GM12874 (cell line): ENCODE measurements at regions not wholly inside any gene's neighbourhood (a gene's known extent, or its start where the extent isn't known, plus 50 kb on each side); places are given as distances from the start of the nearest gene placed in this dataset.

Experiments
- TF ChIP-seq, protein P1 (sequence below): IDR thresholded peaks from 2 replicates; pipeline ENCODE4 v1.5.1; 2011; ENCODE audit warnings: low read depth, mild to moderate bottlenecking, control low read depth, low read length, moderate library complexity; ENCODE audit not compliant: insufficient read depth

DNA sequence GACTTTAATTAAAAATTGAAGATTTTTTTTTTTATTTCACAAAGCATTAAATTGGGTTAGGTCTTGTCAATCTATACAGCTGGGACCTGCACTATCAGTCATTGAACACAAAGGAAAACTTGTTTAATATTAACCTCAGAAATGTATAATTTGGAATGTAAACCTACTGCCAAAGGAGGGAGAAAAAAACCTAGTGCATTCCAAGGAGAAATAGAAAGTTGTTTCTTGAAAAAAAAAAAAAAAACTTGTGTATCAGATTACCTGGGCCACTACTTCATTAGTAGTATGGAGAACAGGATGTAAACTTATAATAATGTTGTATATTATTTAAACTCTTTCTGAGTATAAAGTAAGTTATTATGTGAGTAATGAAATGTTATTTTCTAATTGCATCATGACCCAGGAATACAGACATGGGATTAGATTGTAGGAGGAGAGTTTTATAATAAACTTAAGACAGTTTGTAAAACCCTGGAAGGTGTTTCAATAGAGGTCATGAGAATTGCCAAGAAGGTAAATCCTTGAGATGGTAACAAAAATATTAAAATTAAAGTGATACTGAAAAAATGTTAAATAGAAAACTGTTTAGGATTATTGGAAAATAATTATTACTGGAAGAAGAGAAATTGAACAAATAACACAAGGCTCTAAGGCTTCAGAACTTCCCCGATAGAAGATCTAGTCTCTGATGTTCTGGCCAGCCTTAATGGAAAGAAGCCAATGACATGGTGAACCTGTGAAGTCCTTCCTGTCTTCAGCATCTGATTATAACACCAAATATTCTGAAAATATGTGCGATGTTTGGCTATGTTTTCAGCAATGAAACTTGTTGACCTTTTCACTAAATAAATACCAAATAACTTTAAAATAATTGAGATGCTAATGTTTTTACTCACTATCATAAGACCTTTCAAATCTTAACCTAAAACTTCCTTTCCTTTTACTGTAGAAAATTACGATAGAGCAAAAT, 412.8 kb upstream of the LYPLAL1 start:
- TF ChIP-seq, protein P1, sequence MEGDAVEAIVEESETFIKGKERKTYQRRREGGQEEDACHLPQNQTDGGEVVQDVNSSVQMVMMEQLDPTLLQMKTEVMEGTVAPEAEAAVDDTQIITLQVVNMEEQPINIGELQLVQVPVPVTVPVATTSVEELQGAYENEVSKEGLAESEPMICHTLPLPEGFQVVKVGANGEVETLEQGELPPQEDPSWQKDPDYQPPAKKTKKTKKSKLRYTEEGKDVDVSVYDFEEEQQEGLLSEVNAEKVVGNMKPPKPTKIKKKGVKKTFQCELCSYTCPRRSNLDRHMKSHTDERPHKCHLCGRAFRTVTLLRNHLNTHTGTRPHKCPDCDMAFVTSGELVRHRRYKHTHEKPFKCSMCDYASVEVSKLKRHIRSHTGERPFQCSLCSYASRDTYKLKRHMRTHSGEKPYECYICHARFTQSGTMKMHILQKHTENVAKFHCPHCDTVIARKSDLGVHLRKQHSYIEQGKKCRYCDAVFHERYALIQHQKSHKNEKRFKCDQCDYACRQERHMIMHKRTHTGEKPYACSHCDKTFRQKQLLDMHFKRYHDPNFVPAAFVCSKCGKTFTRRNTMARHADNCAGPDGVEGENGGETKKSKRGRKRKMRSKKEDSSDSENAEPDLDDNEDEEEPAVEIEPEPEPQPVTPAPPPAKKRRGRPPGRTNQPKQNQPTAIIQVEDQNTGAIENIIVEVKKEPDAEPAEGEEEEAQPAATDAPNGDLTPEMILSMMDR: no peak

DNA sequence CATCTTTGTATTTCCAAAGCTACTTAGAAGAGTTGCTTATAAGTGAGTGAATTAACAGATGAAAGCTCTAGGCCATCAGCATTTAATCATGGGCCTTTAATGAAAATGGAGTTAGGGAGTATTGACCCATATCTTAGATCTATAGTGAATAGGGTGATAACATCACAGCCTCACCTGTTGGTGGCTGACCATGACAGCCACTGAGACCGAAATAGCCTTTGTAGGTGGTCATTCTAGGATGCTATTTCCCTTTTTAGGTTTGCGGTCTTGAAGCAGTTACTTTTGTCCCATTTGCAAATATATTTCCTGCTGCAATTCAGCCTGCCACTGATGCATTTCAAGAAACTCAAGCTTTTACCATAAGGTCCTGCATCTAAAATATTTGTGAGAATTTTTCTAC, 410.1 kb upstream of the LYPLAL1 start:
- TF ChIP-seq, protein P1: no peak

DNA sequence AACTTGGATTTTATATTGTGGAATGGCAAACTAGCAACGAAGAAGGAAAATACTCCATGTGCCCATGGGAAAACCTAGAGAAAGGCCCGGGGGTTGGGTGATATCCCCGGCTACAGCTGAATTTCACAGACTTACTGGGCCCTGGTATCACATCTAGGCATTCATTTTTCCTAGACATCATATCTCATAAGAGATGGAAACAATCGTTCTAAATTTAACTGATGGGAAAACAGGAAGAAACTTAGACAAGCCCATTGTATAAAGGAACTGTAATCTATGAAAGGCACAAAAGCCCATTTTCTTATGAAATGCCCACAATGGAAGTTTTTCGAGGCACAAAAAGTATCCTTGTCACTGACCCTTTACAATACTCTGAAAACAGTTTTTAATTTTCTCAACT, 407.9 kb upstream of the LYPLAL1 start:
- TF ChIP-seq, protein P1: no peak

DNA sequence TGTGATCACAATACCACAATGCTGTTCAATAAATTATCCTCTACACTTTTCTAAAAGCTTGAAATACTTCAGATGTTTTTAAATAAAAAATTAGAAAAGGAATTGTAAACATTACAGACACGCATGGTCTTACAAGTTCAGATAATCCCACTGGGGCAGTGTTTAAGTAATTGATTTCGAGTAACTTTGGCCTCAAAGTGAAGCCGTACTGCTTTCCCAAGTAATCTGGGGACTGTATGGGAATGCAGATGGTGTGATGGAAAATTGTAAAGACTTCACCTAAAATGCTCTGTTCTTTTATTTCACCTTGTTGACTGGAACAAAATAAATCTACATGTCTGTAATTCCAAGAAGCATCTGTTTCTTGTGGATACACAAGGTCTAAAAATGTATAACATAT, 401.7 kb upstream of the LYPLAL1 start:
- TF ChIP-seq, protein P1: no peak

DNA sequence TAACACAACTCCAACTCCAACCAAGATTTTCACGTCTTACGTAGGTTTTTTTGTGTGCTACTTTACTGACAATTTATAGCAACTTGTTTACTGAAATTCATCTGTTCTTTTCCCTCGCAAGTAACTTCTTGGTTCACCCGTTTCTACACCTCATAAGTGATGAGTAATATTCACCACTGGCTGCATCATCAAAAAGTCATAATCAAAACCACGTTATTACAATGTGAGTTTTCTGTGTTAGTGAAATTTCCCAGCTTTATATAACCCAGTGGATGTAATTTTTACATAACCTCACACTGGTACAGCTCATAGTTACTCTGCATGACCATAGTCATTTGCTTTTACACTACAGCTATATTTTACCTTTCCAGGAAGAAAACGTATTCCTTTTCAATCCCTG, 401.1 kb upstream of the LYPLAL1 start:
- TF ChIP-seq, protein P1: no peak

DNA sequence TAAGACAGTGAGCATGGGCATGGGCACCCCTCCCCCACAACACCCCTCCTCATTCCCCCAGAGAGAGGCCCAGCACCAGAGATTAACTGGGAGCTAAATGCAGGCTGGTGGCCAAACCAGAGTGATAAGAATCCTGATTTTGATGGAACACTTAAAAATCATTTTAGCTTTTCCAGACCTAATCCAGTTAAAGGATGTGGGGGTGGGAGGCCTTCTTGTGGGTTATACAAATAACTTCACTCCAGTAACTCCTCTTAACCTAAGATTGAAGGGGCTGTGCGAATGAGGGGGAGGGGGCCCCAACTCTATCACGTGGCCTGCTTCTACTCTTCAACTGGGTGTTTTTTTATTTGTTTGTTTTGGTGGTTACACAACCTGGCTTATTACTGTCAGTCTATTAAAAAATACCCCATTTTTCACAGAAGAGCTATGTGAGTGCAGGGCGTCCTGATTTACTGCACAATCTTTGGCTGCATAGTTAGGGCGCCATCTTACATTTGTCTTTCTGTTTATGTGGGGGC, 398.1 kb upstream of the LYPLAL1 start:
- TF ChIP-seq, protein P1: no peak

DNA sequence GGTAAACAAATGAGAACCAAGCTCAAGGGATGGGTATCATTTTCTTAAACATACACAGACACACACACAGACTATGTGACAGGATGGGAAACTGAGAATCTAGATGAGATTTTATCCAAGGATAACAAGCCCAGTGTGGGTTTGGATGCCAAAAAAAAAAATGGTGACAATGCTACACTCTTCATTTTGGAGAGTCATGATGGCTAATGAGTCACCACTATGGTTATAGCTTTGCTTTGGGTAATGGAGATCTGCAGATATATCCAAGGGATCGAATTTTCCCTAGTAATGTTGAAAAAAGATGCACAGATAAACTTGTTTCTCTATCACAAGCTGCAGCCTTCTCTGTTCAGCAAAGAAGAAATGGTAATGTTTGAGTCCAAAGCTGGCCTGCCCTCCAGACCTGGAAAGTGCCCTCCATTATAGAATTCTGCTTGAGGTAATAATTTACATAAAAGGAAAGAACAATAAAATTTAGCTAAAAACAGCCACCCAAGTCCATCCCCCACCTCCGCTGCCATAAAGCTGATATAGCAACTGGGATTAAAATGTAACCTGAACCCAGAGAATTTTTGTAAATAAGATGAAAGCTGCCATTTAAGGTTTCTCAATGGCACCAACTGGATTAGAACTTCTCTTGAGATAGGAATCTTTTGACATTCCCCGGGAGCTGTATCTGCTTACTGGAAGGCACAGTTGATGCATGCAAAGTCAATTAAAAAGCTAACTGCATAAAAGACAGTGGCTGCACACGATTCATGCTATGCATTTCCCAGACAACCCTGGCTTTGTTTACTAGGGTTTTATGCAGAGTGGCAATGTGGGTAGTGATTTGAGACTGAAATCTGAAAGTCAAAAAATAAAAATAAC, 395.2 kb upstream of the LYPLAL1 start:
- TF ChIP-seq, protein P1: no peak
